SU-DHL-6 (cell line): ENCODE measurements at regions not wholly inside any gene's neighbourhood (a gene's known extent, or its start where the extent isn't known, plus 50 kb on each side); places are given as distances from the start of the nearest gene placed in this dataset.
"Not testable (repeated sequence)": the region's sequence is repeated elsewhere in the genome, so short reads cannot be mapped to it uniquely, and the experiment has no call there.

Source experiments
- H2AFZ ChIP-seq: fragments of 200-600 bp; sonication (generic); 2 replicates; pipeline ENCODE4 v1.6.1; 2014; ENCODE audit warnings: low read depth, mild to moderate bottlenecking, moderate library complexity, mixed read lengths, antibody characterized with exemption, low read length; ENCODE audit not compliant: severe bottlenecking
- H3F3A ChIP-seq: fragments of 200-600 bp; shearing (Covaris generic); 2 replicates; pipeline ENCODE4 v1.6.0; 2016; ENCODE audit warnings: antibody characterized with exemption, mild to moderate bottlenecking; ENCODE audit not compliant: insufficient read depth
- H3K27ac ChIP-seq: fragments of 200-600 bp; sonication (generic); 2 replicates; pipeline ENCODE4 v1.5.1; 2016; ENCODE audit warnings: low read depth, mild to moderate bottlenecking, low read length, moderate library complexity, mixed read lengths
- H3K27me3 ChIP-seq: fragments of 200-600 bp; sonication (generic), shearing (Covaris generic); 2 replicates; pipeline ENCODE4 v1.6.0; 2014; ENCODE audit warnings: mild to moderate bottlenecking, low read length
- H3K36me3 ChIP-seq: fragments of 200-600 bp; sonication (generic); 2 replicates; pipeline ENCODE4 v1.6.1; 2014; ENCODE audit warnings: mild to moderate bottlenecking, low read length, mixed read lengths
- H3K4me2 ChIP-seq: fragments of 300-600, 200-600 bp; shearing (Covaris generic), sonication (generic); 2 replicates; pipeline ENCODE4 v1.6.0; 2014; ENCODE audit warnings: low read length, low read depth, mild to moderate bottlenecking; ENCODE audit not compliant: poor library complexity, severe bottlenecking
- H3K4me3 ChIP-seq: fragments of 200-600 bp; sonication (generic); 2 replicates; pipeline ENCODE4 v1.5.1; 2014; ENCODE audit warnings: antibody characterized with exemption, low read length, mild to moderate bottlenecking, mixed read lengths; ENCODE audit not compliant: insufficient read depth, poor library complexity, severe bottlenecking
- H3K79me2 ChIP-seq: fragments of 200-600 bp; sonication (generic); 2 replicates; pipeline ENCODE4 v1.6.1; 2014; ENCODE audit warnings: mild to moderate bottlenecking, low read length, moderate library complexity; ENCODE audit not compliant: insufficient read depth
- H3K9ac ChIP-seq: fragments of 200-600 bp; sonication (generic); 2 replicates; pipeline ENCODE4 v1.7.0; 2014; ENCODE audit warnings: mild to moderate bottlenecking, low read length
- H3K9me2 ChIP-seq: fragments of 200-600 bp; sonication (generic); replicated peaks from 2 replicates; pipeline ENCODE4 v1.6.1; 2014; ENCODE audit warnings: low read length; ENCODE audit not compliant: insufficient read depth
- H3K9me3 ChIP-seq: fragments of 200-600 bp; sonication (generic); 2 replicates; pipeline ENCODE4 v1.6.1; 2014; ENCODE audit warnings: low read length, mixed read lengths; ENCODE audit not compliant: insufficient read depth
- H4K20me1 ChIP-seq: fragments of 200-600 bp; sonication (generic); 2 replicates; pipeline ENCODE4 v1.6.1; 2014; ENCODE audit warnings: low read depth, mild to moderate bottlenecking, antibody characterized with exemption, low read length, moderate library complexity, mixed read lengths
- CTCF ChIP-seq: fragments of 200-600 bp; sonication (generic); IDR thresholded peaks from one replicate; pipeline ENCODE4 v1.5.1; 2017; ENCODE audit warnings: antibody characterized with exemption, mild to moderate bottlenecking, low read length, moderate library complexity; ENCODE audit not compliant: insufficient read depth, poor library complexity, severe bottlenecking
- EZH2phosphoT487 ChIP-seq: fragments of 200-600 bp; sonication (generic), shearing (Covaris generic); conservative IDR thresholded peaks from 2 replicates; pipeline ENCODE4 v1.6.1; 2018; ENCODE audit warnings: mild to moderate bottlenecking, antibody characterized with exemption, low read length, moderate library complexity, mixed read lengths

DNA sequence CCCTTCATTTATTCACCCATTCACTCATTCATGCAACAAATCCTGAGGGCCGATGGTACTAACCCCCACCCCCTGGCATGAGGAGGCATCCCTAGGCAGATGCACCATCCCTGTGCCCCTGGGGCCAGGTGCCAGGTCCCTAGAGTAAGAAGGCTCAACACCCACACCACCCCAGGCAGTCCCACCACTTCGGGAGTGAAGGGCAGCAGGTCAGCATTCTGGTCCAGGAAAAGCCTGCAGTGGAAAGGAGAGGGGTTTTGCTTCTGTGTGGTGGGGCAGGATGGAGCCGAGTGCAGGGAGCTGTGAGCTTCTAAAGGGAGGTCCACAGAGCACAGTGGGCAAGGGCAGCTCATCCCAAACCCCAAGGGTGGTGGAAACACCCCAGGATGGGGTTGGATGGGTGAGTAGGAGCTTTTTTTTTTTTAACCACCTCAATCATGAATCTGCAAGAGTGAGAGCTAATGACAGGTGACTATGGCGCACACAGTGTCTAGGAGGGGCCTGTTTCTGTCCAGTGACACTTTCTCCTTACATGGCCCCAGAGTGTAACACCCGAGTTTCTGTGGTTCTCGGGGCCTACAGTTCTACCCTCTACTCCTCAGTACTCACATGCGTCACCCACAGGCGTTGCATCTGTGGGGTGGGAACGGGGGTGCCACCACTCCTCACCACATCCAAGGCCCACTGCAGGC is 414.3 kb downstream of the TMEM121 start:
- Histone ChIP-seq H3F3A (no peaks in the 10 kb centered on the region), H3K79me2 (no peaks in the 10 kb centered on the region), H3K4me2 (no peak overlapping the region), H3K36me3 (no peaks in the 10 kb centered on the region), H3K9ac (no peak overlapping the region), H3K4me3 (no peak overlapping the region), H2AFZ (no peak overlapping the region), H3K27me3 (no peaks in the 10 kb centered on the region), H3K9me3 (no peaks in the 10 kb centered on the region), H3K27ac (no peak overlapping the region), H3K9me2 (no peaks in the 10 kb centered on the region), H4K20me1 (no peaks in the 10 kb centered on the region)
- TF ChIP-seq EZH2phosphoT487 (no peak), CTCF (no peak)

DNA sequence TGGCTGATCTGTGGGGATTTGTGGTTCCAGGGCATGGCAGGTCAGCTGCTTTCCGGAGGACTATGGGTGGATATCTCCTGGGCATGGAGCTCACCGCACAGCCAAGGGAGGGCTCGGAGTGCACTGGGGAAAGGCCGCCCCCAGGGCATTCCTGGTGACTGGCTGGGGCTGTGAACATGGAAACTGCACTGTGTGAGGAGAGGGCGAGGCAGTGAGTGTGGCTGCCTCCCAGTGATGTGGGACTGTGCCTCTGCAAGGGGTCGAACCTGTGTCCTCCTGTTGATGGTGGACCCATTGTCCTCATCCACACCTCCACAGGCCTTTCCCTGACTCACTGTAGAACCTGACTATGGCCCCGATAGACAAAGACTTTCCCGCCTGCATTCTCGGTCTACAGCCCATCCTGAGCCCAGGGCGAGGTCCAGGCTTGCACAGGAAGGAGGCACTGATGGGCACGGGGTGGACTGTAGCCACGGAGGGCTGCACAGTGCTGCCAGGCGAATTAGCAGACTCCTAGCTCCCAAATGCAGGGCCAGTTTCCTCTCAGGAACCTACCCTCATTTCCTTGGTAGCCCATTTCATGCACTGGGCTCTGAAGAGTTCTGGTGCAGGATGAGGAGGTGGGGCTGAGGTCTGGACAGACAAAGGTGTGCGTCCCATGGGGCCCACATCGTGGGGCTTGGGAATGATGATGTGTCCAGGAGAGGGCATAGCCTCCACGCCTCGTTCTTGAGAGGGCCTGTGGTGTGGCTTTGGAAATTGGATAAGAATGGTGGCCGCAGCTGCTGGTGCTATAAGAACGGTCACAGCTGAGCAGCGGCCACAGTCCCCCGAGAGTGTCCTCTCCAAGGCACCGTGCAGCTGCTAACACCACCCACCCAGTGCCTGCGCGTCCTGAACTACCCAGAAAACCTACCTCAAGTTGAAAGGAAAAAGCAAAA is 415.1 kb downstream of the TMEM121 start:
- Histone ChIP-seq H3K36me3 (no peaks in the 10 kb centered on the region), H3K9ac (no peak overlapping the region), H3K79me2 (no peaks in the 10 kb centered on the region), H3K4me2 (no peak overlapping the region), H3K9me2 (no peaks in the 10 kb centered on the region), H3K27ac (no peak overlapping the region), H3K27me3 (no peaks in the 10 kb centered on the region), H2AFZ (no peak overlapping the region), H3K9me3 (no peaks in the 10 kb centered on the region), H3F3A (no peaks in the 10 kb centered on the region), H4K20me1 (no peaks in the 10 kb centered on the region), H3K4me3 (no peak overlapping the region)
- TF ChIP-seq CTCF (no peak), EZH2phosphoT487 (no peak)

DNA sequence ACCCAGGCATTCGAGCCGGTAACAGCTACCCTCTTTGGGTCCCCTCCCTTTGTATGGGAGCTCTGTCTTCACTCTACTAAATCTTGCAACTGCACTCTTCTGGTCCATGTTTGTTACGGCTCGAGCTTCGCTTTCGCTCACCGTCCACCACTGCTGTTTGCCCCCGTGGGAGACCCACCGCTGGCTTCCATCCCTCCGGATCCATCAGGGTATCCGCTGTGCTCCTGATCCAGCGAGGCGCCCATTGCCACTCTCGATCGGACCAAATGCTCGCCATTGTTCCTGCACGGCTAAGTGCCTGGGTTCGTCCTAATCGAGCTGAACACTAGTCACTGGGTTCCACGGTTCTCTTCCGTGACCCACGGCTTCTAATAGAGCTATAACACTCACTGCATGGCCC is 416.3 kb downstream of the TMEM121 start:
- H2AFZ ChIP-seq, H3K9me3 ChIP-seq: not testable (repeated sequence)

More for the DNA sequence above, 416.3 kb downstream of the TMEM121 start:
- not testable (repeated sequence) for H3K36me3 ChIP-seq, H3K4me3 ChIP-seq, H3K9me2 ChIP-seq, H3F3A ChIP-seq, H3K27ac ChIP-seq, H3K9ac ChIP-seq, H3K79me2 ChIP-seq, H3K27me3 ChIP-seq, H3K4me2 ChIP-seq, H4K20me1 ChIP-seq
